ENCODE measurements at regions not wholly inside any gene's neighbourhood (a gene's known extent, or its start where the extent isn't known, plus 50 kb on each side); places are given as distances from the start of the nearest gene placed in this dataset.
A peak's percentile ranks its signal among the peaks of the same experiment; 100 is the strongest.

- no peak for DNase-seq (ENCODE audit: low read depth)
Measured at GRCh38 chr11:15884141-15884540, 472.2 kb downstream of the SOX6 start.

GRCh38 chr11:15884777-15885540 lies 471.4 kb downstream of the SOX6 start:
- no peak for DNase-seq (ENCODE audit: low read depth)

DNA sequence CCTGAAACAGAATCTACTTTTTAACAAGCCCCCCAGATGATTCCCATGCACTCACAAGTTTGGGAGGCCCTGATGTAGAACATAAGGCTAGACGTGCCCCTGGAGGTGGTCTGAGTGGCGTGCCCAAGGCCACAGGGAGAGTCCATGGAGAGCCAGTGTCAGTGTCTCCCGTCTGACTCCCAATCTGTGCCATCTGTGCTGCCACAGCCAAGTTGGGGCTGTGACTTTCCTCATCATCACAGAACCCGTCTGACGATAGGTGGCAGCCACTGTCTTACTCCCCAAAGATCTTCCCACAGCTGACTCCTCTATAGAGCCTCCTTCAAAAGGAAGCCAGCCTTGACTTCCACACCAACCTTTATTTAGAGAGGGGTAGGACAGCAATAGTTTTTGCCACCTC lies 470.5 kb downstream of the SOX6 start:
- no peak for DNase-seq (ENCODE audit: low read depth)

GRCh38 chr11:15886299-15886698 lies 470.0 kb downstream of the SOX6 start:
- DNase-seq (ENCODE audit: low read depth), result no peak

DNA sequence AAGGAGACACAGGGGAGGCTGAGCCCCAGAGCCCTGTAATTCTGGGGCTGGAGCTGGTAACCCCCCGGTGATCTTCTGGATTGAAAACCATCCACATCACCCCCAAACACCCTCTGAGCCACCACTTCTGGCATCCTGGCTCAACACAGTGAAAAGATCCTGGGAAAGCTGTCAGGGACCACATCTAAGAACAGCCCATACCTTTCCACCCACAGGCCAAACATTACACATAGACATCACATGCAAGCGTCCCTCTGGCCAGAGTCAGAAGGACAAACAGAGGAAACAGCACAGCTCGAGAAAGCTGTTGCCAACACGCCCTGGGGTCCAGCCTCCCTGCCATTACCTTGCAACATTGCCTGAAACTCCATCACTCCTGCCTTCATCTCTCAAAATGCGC lies 469.5 kb downstream of the SOX6 start:
- peak; percentile 38 for DNase-seq (ENCODE audit: low read depth)

- no peak for DNase-seq (ENCODE audit: low read depth)
Measured at GRCh38 chr11:15888556-15889345, 467.6 kb downstream of the SOX6 start.

- DNase-seq (ENCODE audit: low read depth), result no peak
Measured at GRCh38 chr11:15889363-15890030, 466.8 kb downstream of the SOX6 start.

GRCh38 chr11:15890031-15890713 lies 466.2 kb downstream of the SOX6 start:
- DNase-seq (ENCODE audit: low read depth), result peak; percentile 75

GRCh38 chr11:15893080-15893492 lies 463.3 kb downstream of the SOX6 start:
- peak; percentile 97 for DNase-seq (ENCODE audit: low read depth)

DNA sequence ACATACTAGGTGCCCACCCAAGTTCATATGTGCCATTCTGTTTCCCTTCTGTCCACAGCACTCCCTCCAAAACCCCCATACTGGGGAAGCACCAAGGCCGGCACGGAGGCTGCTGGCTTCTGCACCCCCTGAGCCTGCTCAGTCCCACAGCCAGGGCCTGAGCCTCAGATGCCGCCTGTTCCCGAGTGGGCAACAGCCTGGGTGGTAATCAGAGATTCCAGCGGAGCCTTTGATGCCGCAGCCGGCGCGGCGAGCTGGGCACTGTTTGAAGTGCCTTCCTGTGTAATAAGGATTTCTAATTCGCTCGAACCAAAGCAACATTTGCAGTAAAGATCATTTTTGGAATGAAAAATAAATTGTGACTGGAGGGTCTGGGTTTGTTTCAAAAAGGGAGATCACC lies 460.3 kb downstream of the SOX6 start:
- DNase-seq (ENCODE audit: low read depth), result no peak

DNA sequence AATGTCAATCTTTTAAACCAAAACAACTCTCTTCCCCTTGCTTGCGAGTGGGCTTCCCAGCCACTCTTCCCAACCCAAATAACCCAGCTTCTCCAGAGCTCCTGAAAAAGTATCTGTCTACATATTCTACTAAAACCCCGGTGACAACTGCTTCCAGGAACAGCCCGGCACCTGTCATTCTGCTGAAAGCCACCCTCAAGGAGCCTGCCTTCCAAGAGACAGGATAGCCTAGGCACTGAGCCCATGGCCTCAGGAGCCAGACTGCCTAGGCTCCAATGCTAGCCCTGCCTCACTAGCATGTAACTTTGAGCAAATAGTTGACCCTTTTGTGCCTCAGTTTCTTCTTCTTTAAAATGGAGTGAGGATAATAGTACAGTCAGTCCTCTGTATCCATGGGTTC lies 459.8 kb downstream of the SOX6 start:
- DNase-seq (ENCODE audit: low read depth), result no peak

GRCh38 chr11:15897211-15897960 lies 459.0 kb downstream of the SOX6 start:
- DNase-seq (ENCODE audit: low read depth), result peak; percentile 91

- peak; percentile 19 for DNase-seq (ENCODE audit: low read depth)
Measured at GRCh38 chr11:15901054-15901453, 455.3 kb downstream of the SOX6 start.

DNA sequence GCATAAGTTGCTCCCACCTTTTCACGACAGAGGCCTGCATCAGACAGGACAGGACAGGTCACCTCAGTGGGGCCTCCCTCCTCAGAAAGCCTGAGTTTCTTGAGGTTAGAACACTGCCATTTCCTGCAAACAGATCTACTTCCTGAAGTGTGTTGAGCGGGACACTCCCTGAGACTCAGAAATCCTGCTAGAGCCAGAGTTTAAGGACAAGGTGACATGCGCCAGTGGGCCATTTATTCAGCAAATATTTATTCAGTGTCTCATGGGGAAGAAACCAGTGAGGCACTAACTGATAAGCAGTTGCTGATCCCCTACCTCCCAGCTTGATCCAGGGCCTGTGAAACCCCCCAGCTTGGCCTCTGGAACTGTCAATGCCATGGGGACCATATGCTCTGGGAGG lies 454.6 kb downstream of the SOX6 start:
- no peak for DNase-seq (ENCODE audit: low read depth)

DNA sequence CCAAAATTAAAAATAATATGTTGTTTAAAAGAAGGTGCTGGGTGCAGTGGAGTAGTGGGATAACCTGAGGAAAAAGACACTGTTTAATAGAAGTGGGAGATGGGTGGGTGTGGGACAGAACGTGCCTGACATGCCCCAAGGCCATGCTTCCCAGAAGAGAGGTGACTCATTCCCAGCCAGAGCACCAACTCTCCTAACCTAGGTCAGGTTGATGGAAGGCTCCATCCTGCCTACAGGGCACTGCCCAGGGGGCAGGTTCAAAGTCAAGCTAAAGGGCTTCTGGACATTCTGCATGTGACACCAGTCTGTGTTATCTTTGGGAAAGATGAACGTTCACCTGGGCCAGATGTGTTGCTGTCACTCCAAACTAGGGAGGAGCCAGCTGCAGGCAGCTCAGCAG lies 453.1 kb downstream of the SOX6 start:
- DNase-seq (ENCODE audit: low read depth), result peak; percentile 44

GRCh38 chr11:15905366-15906104 lies 450.8 kb downstream of the SOX6 start:
- DNase-seq (ENCODE audit: low read depth), result no peak

- DNase-seq (ENCODE audit: low read depth), result no peak
Measured at GRCh38 chr11:15906481-15907035, 449.8 kb downstream of the SOX6 start.

- DNase-seq (ENCODE audit: low read depth), result no peak
Measured at GRCh38 chr11:15907806-15908205, 448.5 kb downstream of the SOX6 start.

DNA sequence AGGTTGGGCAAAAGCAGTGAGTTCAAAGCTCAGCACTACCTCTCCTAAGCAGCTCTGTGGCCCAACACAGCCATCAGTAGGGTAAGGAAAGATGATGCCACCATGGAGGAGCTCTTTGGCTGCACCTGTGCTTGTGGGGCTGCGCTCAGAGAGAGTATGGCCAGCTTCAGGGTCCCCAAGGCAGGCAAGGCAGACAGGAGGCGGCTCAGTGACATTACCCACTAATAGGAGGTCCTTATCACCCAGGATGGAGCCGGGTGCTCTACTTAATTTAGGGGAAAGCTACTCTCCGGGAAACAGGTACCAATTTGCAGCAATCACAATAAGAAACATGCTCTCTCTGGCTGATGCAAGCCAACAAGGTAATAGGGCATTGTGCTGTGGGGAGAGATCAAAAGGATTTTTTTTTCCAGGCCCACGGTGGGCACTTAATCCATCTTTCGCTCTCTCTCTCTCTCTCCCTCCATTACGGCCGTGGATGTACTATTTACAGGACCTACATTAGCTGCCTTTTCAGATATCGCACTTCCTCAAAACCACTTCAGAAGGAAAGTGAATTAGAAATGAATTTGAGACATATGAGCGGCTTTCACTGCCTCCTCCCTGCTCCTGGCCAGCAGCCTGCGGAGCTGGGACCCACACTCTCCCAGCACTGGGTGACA lies 446.3 kb downstream of the SOX6 start:
- DNase-seq (ENCODE audit: low read depth), result no peak

DNA sequence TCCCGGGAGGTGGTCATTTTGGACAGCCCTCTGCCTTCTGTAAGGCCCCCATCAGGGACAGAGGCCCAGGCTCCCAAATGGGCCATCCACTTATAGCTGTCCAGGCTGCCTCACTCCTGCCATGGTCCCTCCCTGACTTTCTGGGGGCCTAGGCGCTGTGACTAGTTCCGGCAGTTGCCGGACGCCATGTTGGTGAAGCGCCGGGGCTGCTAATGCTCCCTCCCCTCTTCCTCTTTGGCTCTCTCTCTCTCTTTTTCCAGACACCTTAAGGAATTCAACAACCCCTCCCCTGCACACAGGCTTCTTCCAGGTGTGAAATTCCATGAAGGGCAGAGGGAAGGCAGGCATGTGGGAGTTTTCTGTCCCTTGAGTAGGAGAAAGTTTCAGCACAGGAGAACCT lies 445.6 kb downstream of the SOX6 start:
- DNase-seq (ENCODE audit: low read depth), result no peak

Measured in EH (cell line).